Astrocyte (in vitro differentiated cells and primary cell): ENCODE measurements at regions not wholly inside any gene's neighbourhood (a gene's known extent, or its start where the extent isn't known, plus 50 kb on each side); places are given as distances from the start of the nearest gene placed in this dataset.

Source experiments
- EZH2 ChIP-seq: IDR thresholded peaks from 2 replicates; pipeline ENCODE4 v1.6.1; 2012; ENCODE audit warnings: mild to moderate bottlenecking, low read length, inconsistent platforms; ENCODE audit not compliant: insufficient read depth
- TF ChIP-seq, protein P1 (sequence below): IDR thresholded peaks from 2 replicates; pipeline ENCODE4 v1.5.1; 2011; ENCODE audit warnings: low read depth, mild to moderate bottlenecking, inconsistent platforms, low read length, moderate library complexity; ENCODE audit not compliant: insufficient read depth

DNA sequence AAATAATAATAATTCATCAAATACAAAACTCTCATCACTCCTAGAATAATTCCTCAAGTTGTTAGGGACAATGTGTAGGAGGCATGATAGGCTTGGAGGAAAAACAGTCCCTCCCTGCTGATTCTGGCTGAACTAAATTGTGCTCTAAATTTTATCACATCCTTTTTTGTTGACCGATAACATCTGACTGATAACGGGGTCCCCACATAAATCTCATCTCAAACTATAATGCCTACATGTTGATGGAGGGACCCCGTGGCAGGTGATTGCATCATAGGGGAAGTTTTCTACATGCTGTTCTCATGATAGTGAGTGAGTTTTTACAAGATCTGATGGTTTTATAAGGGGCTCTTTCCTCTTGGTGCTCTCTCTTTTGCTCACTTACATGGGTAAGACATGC lies 1043.5 kb upstream of the SORCS1 start:
- TF ChIP-seq, protein P1, sequence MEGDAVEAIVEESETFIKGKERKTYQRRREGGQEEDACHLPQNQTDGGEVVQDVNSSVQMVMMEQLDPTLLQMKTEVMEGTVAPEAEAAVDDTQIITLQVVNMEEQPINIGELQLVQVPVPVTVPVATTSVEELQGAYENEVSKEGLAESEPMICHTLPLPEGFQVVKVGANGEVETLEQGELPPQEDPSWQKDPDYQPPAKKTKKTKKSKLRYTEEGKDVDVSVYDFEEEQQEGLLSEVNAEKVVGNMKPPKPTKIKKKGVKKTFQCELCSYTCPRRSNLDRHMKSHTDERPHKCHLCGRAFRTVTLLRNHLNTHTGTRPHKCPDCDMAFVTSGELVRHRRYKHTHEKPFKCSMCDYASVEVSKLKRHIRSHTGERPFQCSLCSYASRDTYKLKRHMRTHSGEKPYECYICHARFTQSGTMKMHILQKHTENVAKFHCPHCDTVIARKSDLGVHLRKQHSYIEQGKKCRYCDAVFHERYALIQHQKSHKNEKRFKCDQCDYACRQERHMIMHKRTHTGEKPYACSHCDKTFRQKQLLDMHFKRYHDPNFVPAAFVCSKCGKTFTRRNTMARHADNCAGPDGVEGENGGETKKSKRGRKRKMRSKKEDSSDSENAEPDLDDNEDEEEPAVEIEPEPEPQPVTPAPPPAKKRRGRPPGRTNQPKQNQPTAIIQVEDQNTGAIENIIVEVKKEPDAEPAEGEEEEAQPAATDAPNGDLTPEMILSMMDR = no peak
- no peak for TF ChIP-seq EZH2
